Activated CD8-positive, alpha-beta memory T cell treated with anti-CD3 and anti-CD28 coated beads, Interleukin-2, amount 50 U/mL, for 24 hours (primary cell): ENCODE measurements at regions not wholly inside any gene's neighbourhood (a gene's known extent, or its start where the extent isn't known, plus 50 kb on each side); places are given as distances from the start of the nearest gene placed in this dataset.
"Not testable (repeated sequence)": the region's sequence is repeated elsewhere in the genome, so short reads cannot be mapped to it uniquely, and the experiment has no call there.

Source experiments
- DNase-seq: peaks from one replicate; pipeline ENCODE4 v3.0.0-alpha.2; 2020; ENCODE audit errors: extremely low read depth

DNA sequence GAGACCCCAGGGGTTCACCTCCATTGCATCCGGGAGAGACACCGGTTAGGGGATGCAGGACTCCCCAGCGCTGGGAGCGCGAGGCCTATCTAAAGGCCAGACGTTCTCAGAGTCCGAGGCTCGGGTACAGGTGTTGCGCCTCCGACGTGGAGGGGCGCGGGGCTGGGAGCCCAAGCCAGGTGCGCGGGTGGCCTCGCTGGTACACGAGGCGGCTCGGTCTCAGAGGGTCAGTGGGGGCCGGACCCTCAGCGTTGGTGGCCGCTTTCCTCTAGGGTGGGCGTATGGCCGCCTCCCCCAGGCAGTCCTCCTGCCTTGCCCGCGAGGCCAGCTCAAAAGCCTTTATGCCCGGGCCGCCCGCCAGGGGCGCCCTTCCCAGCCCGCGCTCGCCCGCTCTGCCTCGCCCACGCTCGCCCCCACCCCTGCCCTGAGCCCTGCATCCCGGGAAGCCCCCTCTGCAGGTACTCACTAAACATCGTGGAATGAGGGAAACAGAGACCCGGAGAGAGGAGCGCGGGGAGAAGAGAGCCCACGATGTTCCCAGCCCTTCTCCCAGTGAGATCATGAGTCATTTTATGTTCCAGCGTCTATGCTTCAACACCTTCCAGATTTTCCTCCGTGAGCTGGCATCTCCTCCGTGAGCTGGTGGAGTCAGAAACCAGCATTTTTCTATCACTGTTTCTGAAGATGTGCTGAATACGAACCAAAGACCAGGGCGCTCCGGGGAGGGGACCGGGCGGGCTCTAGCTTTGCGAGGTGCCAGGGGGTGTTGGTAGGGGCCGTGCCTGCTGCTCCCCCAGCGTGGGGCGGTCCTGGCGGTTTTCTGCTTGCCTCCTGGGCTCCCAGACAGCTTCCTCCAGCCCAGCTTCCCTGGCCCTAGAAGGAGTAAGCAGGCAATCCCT, 73.8 kb downstream of the DIO3 start:
- DNase-seq = no peak

DNA sequence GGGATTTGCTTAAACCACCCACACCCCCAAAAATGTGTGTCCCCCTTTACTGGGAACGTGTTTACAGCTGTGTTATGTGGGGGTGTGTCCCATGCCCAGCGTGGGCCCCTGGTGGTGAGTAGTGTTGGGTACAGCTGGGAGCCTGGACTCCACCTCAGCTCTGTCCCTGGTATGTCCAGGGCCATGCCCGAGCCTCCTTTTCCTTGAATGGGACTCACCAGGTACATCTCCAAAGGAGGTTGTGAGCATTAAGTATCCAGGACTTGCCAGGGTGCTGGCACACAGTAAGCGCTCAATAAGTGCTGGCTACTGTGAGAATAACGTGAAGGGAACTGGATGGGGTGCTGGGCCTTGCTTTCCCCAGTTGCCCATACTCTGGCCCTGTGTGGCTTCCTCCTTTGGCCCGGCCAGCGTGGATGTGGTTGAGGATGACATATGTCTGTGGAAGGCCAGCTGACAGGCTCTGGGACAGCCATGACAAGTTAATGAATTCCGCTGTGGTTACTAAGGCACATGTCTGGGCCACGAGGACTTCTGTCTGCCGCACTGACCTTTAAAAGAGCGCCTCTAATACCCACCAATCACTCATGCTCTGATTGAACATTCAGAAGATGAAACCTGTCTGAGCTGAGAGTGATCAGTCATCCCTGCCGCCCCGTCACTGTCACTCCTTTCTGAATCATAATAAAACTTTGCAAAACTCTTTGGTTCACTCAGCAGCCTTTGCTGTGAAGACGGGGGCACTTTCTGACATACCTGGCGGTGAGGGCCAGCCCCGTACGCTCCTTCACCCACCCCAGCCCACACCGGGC, 74.7 kb downstream of the DIO3 start:
- DNase-seq = no peak

DNA sequence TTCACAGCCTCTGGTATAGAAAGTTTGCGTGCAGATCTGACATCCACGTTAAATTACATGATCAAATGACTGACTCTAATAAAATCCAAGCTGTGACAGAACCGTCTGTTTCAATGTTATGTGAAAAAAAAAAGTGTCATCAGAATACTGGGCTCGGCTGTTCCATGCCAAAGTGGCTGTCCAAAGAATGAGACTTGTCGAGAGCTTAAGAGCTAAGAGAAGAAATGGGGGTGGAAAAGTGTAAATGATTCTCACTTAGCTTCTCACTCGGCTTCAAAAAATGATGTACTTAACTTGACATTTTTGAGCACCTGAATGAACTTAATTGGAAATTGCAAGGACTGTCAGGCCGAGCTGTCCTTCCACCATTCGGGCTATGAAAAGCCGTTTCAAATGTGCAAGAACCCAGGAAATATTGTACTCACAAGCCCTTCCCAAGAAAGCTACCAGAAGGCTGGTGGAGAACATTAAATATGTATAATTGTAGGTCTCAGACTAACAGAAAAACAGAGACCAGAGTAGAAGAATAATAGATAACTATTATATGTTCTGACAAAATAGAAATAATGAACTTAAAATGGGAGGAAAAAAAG, 78.0 kb downstream of the DIO3 start:
- DNase-seq = no peak

DNA sequence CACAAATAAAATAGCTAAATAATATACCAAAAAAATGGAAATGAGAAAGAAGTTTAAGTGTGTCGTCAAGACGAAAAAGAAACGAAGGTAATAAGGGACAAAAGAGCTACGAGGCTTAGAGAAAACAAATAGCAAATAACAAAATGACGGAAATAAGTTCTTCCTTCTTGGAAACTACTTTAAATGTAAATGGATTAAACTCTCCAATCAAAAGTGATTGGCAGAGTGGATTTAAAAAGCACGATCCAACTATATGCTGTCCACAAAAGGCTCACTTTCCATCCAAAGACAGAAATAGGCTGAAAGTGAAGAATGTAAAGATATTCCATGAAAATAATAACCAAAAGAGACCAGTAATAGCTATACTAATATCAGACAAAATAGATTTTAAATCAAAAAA, 82.4 kb downstream of the DIO3 start:
- no peak for DNase-seq

DNA sequence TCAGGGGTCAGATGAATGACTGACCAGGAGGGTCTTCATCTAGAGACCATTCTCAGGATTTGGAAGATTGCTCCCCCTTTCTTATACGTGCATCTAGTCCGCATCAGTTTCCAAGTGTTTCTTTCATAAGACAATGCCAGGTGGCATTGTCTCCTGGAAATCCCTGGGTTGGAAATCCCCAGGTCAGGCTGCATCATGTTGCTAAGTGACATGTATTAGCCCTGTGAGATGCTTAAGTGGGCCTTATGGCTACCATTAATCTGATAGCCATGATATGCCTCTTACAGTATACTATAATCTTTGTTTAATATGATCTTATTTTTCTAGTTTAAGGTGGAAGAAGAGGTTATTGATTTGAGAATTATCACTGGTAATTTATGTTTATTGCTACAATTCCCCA, 92.8 kb downstream of the DIO3 start:
- no peak for DNase-seq

- DNase-seq = no peak
Measured at GRCh38 chr14:101657372-101657771, 96.1 kb downstream of the DIO3 start.

DNA sequence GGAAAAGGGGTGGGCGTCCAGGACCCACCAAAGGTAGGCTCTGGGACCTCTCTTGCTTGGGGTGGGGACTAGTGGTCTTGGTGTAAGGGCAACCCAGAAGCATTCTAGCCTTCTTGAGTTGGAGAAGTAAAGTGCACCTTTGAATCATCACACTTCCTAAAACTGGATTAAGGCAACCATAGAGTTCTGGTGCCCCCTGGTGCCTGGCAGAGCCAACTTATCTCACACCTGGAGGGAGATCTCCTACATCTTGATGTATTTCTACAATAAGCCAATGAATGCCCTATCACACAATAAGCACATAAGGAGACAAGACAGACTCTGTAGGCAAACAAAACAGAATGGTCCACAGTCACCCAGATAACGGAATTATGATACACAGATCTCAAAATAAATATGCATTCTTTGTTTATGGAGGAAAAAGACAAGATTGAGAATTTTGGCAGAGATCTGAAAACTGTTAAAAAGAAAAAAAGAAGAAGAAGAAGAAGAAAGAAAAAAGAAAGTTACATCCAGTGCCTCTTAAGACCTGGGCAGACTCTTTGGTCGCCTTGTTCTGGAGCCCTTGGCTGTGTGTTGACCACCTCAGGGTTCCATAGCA, 95.9 kb upstream of the PPP2R5C start:
- DNase-seq = no peak

GRCh38 chr14:101666264-101666663, 95.2 kb upstream of the PPP2R5C start:
- DNase-seq = no peak

DNA sequence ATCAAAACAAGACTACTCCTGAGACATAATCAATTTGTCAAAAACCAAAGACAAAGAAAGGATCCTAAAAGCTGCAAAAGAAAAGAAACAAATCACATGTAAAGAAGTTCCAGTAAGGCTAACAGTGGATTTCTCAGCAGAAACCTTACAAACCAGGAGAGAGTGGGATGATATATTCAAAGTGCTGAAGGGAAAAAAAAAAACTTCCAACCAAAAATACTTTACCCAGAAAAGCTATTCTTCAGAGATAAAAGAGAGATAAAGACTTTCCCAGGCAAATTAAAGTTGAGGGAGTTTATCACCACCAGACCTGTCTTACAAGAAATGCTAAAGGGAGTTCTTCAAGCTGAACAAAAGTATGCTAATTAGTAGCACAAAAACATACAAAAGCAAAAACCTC, 91.9 kb upstream of the PPP2R5C start:
- DNase-seq = no peak

GRCh38 chr14:101673873-101674272, 87.6 kb upstream of the PPP2R5C start:
- DNase-seq = no peak

DNA sequence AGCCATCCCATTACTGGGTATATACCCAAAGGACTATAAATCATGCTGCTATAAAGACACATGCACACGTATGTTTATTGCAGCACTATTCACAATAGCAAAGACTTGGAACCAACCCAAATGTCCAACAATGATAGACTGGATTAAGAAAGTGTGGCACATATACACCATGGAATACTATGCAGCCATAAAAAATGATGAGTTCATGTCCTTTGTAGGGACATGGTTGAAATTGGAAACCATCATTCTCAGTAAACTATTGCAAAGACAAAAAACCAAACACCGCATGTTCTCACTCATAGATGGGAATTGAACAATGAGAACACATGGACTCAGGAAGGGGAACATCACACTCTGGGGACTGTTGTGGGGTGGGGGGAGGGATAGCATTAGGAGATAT, 85.7 kb upstream of the PPP2R5C start:
- DNase-seq = not testable (repeated sequence)

GRCh38 chr14:101677912-101678327, 83.6 kb upstream of the PPP2R5C start:
- not testable (repeated sequence) for DNase-seq

GRCh38 chr14:101681795-101682194, 79.7 kb upstream of the PPP2R5C start:
- no peak for DNase-seq

DNA sequence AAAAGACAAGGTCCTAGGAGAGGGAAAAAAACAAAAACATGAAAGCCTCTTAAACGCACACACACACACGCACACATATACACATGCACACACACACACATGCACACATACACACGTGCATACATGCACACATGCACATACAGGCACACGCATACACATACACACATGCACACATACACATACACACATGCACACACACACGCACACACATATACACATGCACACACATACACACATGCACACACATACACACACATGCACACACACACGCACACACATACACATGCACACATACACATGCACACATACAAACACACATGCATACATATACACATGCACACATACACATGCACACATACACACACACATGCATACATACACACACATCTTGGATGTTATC, 78.1 kb upstream of the PPP2R5C start:
- no peak for DNase-seq

DNA sequence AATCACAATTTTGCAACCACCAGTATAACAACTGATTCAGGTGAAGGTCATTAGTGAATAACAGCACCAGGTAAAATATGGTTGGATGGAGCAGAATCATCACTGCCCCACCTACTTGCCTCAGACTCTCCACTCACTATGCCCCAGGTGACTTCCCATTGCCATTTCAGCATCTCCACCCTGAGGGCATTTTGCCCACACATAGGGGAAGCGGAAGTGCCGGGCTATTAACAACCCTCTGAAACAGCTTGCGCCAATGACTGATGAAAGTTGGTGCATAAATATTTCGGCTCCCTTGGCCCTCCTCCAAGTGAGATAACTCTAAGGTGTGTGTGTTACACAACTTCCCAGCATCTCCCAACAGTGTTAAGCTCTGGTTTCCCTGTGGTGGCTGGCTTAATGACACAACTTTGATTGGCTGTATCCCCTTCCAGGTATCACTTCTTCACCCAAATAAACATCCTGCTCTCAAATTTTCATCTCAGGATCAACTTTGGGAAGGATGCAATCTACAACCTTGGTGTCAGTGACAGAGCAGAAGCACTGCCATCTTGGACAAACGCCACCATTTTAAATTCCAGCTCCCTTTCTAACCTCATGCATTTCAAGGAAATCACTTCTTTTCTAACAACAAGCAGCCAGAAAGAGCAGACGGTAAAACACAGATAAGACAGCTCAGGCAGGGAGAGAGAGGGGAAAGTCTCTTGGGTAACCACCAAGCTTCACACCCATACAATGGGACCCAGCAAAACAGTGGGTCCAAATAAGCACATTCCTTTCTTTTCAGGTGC, 73.6 kb upstream of the PPP2R5C start:
- no peak for DNase-seq

DNA sequence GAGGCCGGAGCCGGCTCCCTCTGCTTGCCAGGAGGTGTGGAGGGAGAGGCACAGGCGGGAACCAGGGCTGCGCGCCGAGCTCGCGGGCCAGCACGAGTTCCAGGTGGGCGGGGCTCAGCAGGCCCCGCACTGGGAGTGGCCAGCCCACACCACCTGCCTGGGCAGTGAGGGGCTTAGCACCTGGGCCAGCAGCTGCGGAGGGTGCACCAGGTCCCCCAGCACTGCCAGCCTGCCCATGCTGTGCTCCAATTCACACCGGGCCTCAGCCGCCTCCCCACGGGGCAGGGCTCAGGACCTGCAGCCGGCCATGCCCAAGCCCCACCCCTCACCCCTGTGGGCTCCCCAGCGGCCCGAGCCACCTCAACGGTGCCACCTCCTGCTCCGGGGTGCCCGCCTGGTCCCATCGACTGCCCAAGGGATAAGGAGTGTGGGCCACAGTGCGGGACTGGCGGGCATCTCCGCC, 72.4 kb upstream of the PPP2R5C start:
- DNase-seq = no peak

DNA sequence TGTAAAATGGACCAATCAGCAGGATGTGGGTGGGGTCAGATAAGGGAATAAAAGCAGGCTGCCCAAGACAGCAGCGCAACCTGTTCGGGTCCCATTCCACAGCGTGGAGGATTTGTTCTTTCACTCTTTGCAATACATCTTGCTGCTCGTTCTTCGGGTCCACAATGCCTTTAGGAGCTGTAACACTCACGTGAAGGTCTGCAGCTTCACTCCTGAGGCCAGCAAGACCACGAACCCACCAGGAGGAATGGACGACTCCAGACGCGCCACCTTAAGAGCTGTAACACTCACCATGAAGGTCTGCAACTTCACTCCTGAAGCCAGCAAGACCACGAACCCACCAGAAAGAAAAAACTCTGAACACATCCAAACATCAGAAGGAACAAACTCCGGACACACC, 71.5 kb upstream of the PPP2R5C start:
- DNase-seq = not testable (repeated sequence)

- DNase-seq = no peak
Measured at GRCh38 chr14:101695659-101696058, 65.8 kb upstream of the PPP2R5C start.

GRCh38 chr14:101704140-101704539, 57.4 kb upstream of the PPP2R5C start:
- no peak for DNase-seq

- DNase-seq = no peak
Measured at GRCh38 chr14:101705733-101706508, 55.6 kb upstream of the PPP2R5C start.
